ENCODE measurements at regions not wholly inside any gene's neighbourhood (a gene's known extent, or its start where the extent isn't known, plus 50 kb on each side); places are given as distances from the start of the nearest gene placed in this dataset.
A peak's percentile ranks its signal among the peaks of the same experiment; 100 is the strongest.

GRCh38 chr6:128827675-128828464 lies 55.1 kb upstream of the LAMA2 start:
- no peak for TF ChIP-seq CTCF (IDR thresholded peaks at IDR 0.05)

GRCh38 chr6:128826606-128827005 lies 56.3 kb upstream of the LAMA2 start:
- no peak for TF ChIP-seq CTCF (IDR thresholded peaks at IDR 0.05)

GRCh38 chr6:128822271-128822670 lies 60.7 kb upstream of the LAMA2 start:
- no peak for TF ChIP-seq CTCF (IDR thresholded peaks at IDR 0.05)

- no peak for TF ChIP-seq CTCF (IDR thresholded peaks at IDR 0.05)
Measured at GRCh38 chr6:128821116-128821515, 61.8 kb upstream of the LAMA2 start.

GRCh38 chr6:128808856-128809255 lies 74.1 kb upstream of the LAMA2 start:
- no peak for TF ChIP-seq CTCF (IDR thresholded peaks at IDR 0.05)

GRCh38 chr6:128807577-128807976 lies 75.4 kb upstream of the LAMA2 start:
- TF ChIP-seq CTCF (IDR thresholded peaks at IDR 0.05), result peak; percentile 52

GRCh38 chr6:128806261-128806660 lies 76.7 kb upstream of the LAMA2 start:
- no peak for TF ChIP-seq CTCF (IDR thresholded peaks at IDR 0.05)

- no peak for TF ChIP-seq CTCF (IDR thresholded peaks at IDR 0.05)
Measured at GRCh38 chr6:128803911-128804310, 79.0 kb upstream of the LAMA2 start.

All from LNCAP (cell line).